ENCODE measurements at regions not wholly inside any gene's neighbourhood (a gene's known extent, or its start where the extent isn't known, plus 50 kb on each side); places are given as distances from the start of the nearest gene placed in this dataset.
"Not testable (repeated sequence)": the region's sequence is repeated elsewhere in the genome, so short reads cannot be mapped to it uniquely, and the experiment has no call there.

GRCh38 chr10:29228562-29228961 is 60.3 kb upstream of the LYZL1 start:
- TF ChIP-seq EZH2 (IDR thresholded peaks at IDR 0.05; ENCODE audit: borderline replicate concordance, low read depth, low read length, poor library complexity, severe bottlenecking): no peak
- TF ChIP-seq CTCF (conservative IDR thresholded peaks at IDR 0.05; ENCODE audit: low read depth, low read length): no peak
- no TSS peak for BruUV-seq (replicated peaks)
- Histone ChIP-seq H3K27me3 (replicated peaks; ENCODE audit: insufficient read depth, low read depth, low read length, poor library complexity) (no peaks in the 10 kb centered on the region), H3K9me3 (ENCODE audit: low read depth, low read length, poor library complexity, severe bottlenecking) (no peaks in the 10 kb centered on the region), H3K36me3 (ENCODE audit: insufficient read depth, low read length, poor library complexity, severe bottlenecking) (no peaks in the 10 kb centered on the region), H3K4me1 (ENCODE audit: insufficient read depth, low read length, poor library complexity, severe bottlenecking) (peaks cover 13% of the 10 kb centered on the region), H3K4me3 (ENCODE audit: low read depth, low read length, poor library complexity, severe bottlenecking) (no peak overlapping the region), H3K27ac (ENCODE audit: low read depth, low read length, poor library complexity, severe bottlenecking) (no peak overlapping the region)
- peak; percentile 47 for DNase-seq (ENCODE audit: low spot score)
- intact Hi-C loops (cut with micrococcal nuclease; ENCODE audit: unreplicated experiment): no loop called here
- ChIA-PET CTCF (no interaction called here), POLR2A (ENCODE audit: low non-redundant PET) (no interaction called here)

GRCh38 chr10:29229258-29229705 is 59.6 kb upstream of the LYZL1 start:
- BruUV-seq (replicated peaks): no TSS peak
- intact Hi-C loops (cut with micrococcal nuclease; ENCODE audit: unreplicated experiment): no loop called here
- no peak overlapping the region for H3K4me3 ChIP-seq (ENCODE audit: low read depth, low read length, poor library complexity, severe bottlenecking)
- ChIA-PET CTCF (no interaction called here), POLR2A (ENCODE audit: low non-redundant PET) (no interaction called here)
- TF ChIP-seq EZH2 (IDR thresholded peaks at IDR 0.05; ENCODE audit: borderline replicate concordance, low read depth, low read length, poor library complexity, severe bottlenecking) (no peak), CTCF (conservative IDR thresholded peaks at IDR 0.05; ENCODE audit: low read depth, low read length) (no peak)
- no peaks in the 10 kb centered on the region for H3K27me3 ChIP-seq (replicated peaks; ENCODE audit: insufficient read depth, low read depth, low read length, poor library complexity)
- no peaks in the 10 kb centered on the region for H3K36me3 ChIP-seq (ENCODE audit: insufficient read depth, low read length, poor library complexity, severe bottlenecking)
- DNase-seq (ENCODE audit: low spot score): no peak
- no peaks in the 10 kb centered on the region for H3K9me3 ChIP-seq (ENCODE audit: low read depth, low read length, poor library complexity, severe bottlenecking)
- H3K27ac ChIP-seq (ENCODE audit: low read depth, low read length, poor library complexity, severe bottlenecking): no peak overlapping the region
- H3K4me1 ChIP-seq (ENCODE audit: insufficient read depth, low read length, poor library complexity, severe bottlenecking): peaks cover 13% of the 10 kb centered on the region

GRCh38 chr10:29236910-29237309 is 52.0 kb upstream of the LYZL1 start:
- DNase-seq (ENCODE audit: low spot score); CTCF ChIA-PET; H3K27ac ChIP-seq (ENCODE audit: low read depth, low read length, poor library complexity, severe bottlenecking); H3K9me3 ChIP-seq (ENCODE audit: low read depth, low read length, poor library complexity, severe bottlenecking); H3K36me3 ChIP-seq (ENCODE audit: insufficient read depth, low read length, poor library complexity, severe bottlenecking); POLR2A ChIA-PET (ENCODE audit: low non-redundant PET); H3K4me3 ChIP-seq (ENCODE audit: low read depth, low read length, poor library complexity, severe bottlenecking); H3K27me3 ChIP-seq (replicated peaks; ENCODE audit: insufficient read depth, low read depth, low read length, poor library complexity); H3K4me1 ChIP-seq (ENCODE audit: insufficient read depth, low read length, poor library complexity, severe bottlenecking); BruUV-seq (replicated peaks); intact Hi-C loops (cut with micrococcal nuclease; ENCODE audit: unreplicated experiment): not testable (repeated sequence)

GRCh38 chr10:29237786-29238185 is 51.1 kb upstream of the LYZL1 start:
- DNase-seq (ENCODE audit: low spot score): no peak
- no peak for TF ChIP-seq CTCF (conservative IDR thresholded peaks at IDR 0.05; ENCODE audit: low read depth, low read length)
- TF ChIP-seq EZH2 (IDR thresholded peaks at IDR 0.05; ENCODE audit: borderline replicate concordance, low read depth, low read length, poor library complexity, severe bottlenecking): no peak
- H3K36me3 ChIP-seq (ENCODE audit: insufficient read depth, low read length, poor library complexity, severe bottlenecking): no peaks in the 10 kb centered on the region
- H3K4me1 ChIP-seq (ENCODE audit: insufficient read depth, low read length, poor library complexity, severe bottlenecking): peaks cover 8% of the 10 kb centered on the region
- intact Hi-C loops (cut with micrococcal nuclease; ENCODE audit: unreplicated experiment): no loop called here
- no peak overlapping the region for H3K27ac ChIP-seq (ENCODE audit: low read depth, low read length, poor library complexity, severe bottlenecking)
- ChIA-PET CTCF (no interaction called here), POLR2A (ENCODE audit: low non-redundant PET) (no interaction called here)
- H3K27me3 ChIP-seq (replicated peaks; ENCODE audit: insufficient read depth, low read depth, low read length, poor library complexity): no peaks in the 10 kb centered on the region
- BruUV-seq (replicated peaks): no TSS peak
- no peak overlapping the region for H3K4me3 ChIP-seq (ENCODE audit: low read depth, low read length, poor library complexity, severe bottlenecking)
- no peaks in the 10 kb centered on the region for H3K9me3 ChIP-seq (ENCODE audit: low read depth, low read length, poor library complexity, severe bottlenecking)

Measured in A673 (cell line).